HepG2 (cell line): ENCODE measurements at regions not wholly inside any gene's neighbourhood (a gene's known extent, or its start where the extent isn't known, plus 50 kb on each side); places are given as distances from the start of the nearest gene placed in this dataset.

ENCODE experiments used
- ATAC-seq: fragments of 200-7000 bp; cut with Tn5 transposase; 3 replicates; pipeline ENCODE4 v1.9.1; 2020; ENCODE audit warnings: mild to moderate bottlenecking, moderate library complexity
- BruUV-seq: library from RNA; stranded (reverse); fragments of 400-500 nt; replicated peaks from 2 replicates; lab custom pipeline; 2021; lab: Mats Ljungman, UMichigan
- CTCF ChIA-PET: fragments of 300-600 bp; formaldehyde crosslinking; extraction: SDS; loops from one replicate; lab custom pipeline; 2021; ENCODE audit warnings: low total read pairs, inconsistent platforms, low intra/inter-chr PET ratio; lab: Yijun Ruan, JAX
- POLR2A ChIA-PET: fragments of 350-600 bp; sonication (Branson Sonifier 250); formaldehyde crosslinking; loops from one replicate; lab custom pipeline; 2020; ENCODE audit warnings: antibody characterized with exemption, inconsistent platforms; lab: Yijun Ruan, JAX
- DNase-seq: peaks from one replicate; pipeline ENCODE4 v3.0.0-alpha.2; 2015; ENCODE audit warnings: low spot score
- FAIRE-seq: peaks from 3 replicates; lab custom pipeline; 2011; peaks lifted over from hg19 to GRCh38; lab: Jason Lieb, UNC
- H2AFZ ChIP-seq: one replicate; pipeline ENCODE4 v1.6.1; 2011; ENCODE audit warnings: low read length, inconsistent platforms
- H3K27ac ChIP-seq: fragments of 300-600 bp; 3 replicates; pipeline ENCODE4 v1.8.0; 2011; ENCODE audit warnings: mixed run types, mild to moderate bottlenecking, mixed read lengths, low read length, inconsistent platforms; ENCODE audit not compliant: insufficient read depth; ENCODE audit errors: extremely low read length
- H3K27me3 ChIP-seq, 2 experiments: fragments of 200-600 bp in 1 of 2; 2 replicates in 1 of 2; 3 replicates in 1 of 2; pipeline versions ENCODE4 v1.6.0 to v1.8.0; 2011; ENCODE audit warnings: low read length in 2 of 2, mild to moderate bottlenecking in 2 of 2, moderate library complexity in 2 of 2, inconsistent platforms in 1 of 2; ENCODE audit not compliant: insufficient read depth in 2 of 2, control insufficient read depth in 1 of 2
- H3K36me3 ChIP-seq, 2 experiments: fragments of 200-600 bp in 1 of 2; replicated peaks in 1 of 2; 2 replicates in 1 of 2; 3 replicates in 1 of 2; pipeline versions ENCODE4 v1.5.1 to v1.8.0; 2011; ENCODE audit warnings: low read length in 2 of 2, inconsistent platforms in 1 of 2; ENCODE audit not compliant: insufficient read depth in 2 of 2, control insufficient read depth in 1 of 2
- H3K4me1 ChIP-seq: 2 replicates; pipeline ENCODE4 v1.5.1; 2012; ENCODE audit warnings: low read length, inconsistent platforms; ENCODE audit not compliant: insufficient read depth
- H3K4me2 ChIP-seq: 2 replicates; pipeline ENCODE4 v1.6.0; 2011; ENCODE audit warnings: low read depth, low read length, inconsistent platforms
- H3K4me3 ChIP-seq, 3 experiments: fragments of 200-600 bp in 1 of 3; sonication (generic), shearing (Covaris generic) in 1 of 3; replicated peaks in 1 of 3; 2 replicates each; pipeline ENCODE4 v1.5.1; 2011 to 2016; ENCODE audit warnings: low read length in 3 of 3, inconsistent platforms in 2 of 3, low read depth in 2 of 3, mild to moderate bottlenecking in 2 of 3, control low read depth in 1 of 3, mixed read lengths in 1 of 3; ENCODE audit not compliant: insufficient read depth in 1 of 3
- H3K79me2 ChIP-seq: one replicate; pipeline ENCODE4 v1.6.1; 2011; ENCODE audit warnings: low read length, inconsistent platforms; ENCODE audit not compliant: insufficient read depth
- H3K9ac ChIP-seq: 2 replicates; pipeline ENCODE4 v1.6.0; 2011; ENCODE audit warnings: mild to moderate bottlenecking, low read depth, low read length, inconsistent platforms; ENCODE audit not compliant: insufficient read depth
- H3K9me3 ChIP-seq: 2 replicates; pipeline ENCODE4 v1.5.1; 2012; ENCODE audit warnings: mild to moderate bottlenecking, low read length
- H4K20me1 ChIP-seq: 2 replicates; pipeline ENCODE4 v1.6.0; 2011; ENCODE audit warnings: inconsistent platforms, mild to moderate bottlenecking, low read length, moderate library complexity; ENCODE audit not compliant: insufficient read depth
- ARNT2 ChIP-seq: sonication (generic); formaldehyde crosslinking; IDR thresholded peaks from 2 replicates; pipeline ENCODE4 v1.8.0; 2022; ENCODE audit warnings: mild to moderate bottlenecking, low read depth, missing genetic modification reagents, moderate library complexity
- HNRNPK ChIP-seq: fragments of 200-400 bp; formaldehyde crosslinking; IDR thresholded peaks from 2 replicates; pipeline ENCODE4 v1.6.1; 2018; ENCODE audit warnings: low read length, low read depth, moderate library complexity, mild to moderate bottlenecking; ENCODE audit not compliant: poor library complexity, severe bottlenecking
- KLF15 ChIP-seq: sonication (generic); formaldehyde crosslinking; IDR thresholded peaks from 2 replicates; pipeline ENCODE4 v1.8.1; 2023; ENCODE audit warnings: borderline replicate concordance, mild to moderate bottlenecking, inconsistent platforms, missing genetic modification reagents, mixed read lengths
- PRDM15 ChIP-seq: sonication (generic); formaldehyde crosslinking; IDR thresholded peaks from 2 replicates; pipeline ENCODE4 v1.4.0; 2020; ENCODE audit warnings: missing genetic modification reagents
- PTBP1 ChIP-seq: fragments of 200-400 bp; formaldehyde crosslinking; IDR thresholded peaks from 2 replicates; pipeline ENCODE4 v1.6.1; 2018; ENCODE audit warnings: low read length, low read depth; ENCODE audit not compliant: poor library complexity, severe bottlenecking
- ZFP36L2 ChIP-seq: sonication (generic); formaldehyde crosslinking; IDR thresholded peaks from 2 replicates; pipeline ENCODE4 v1.4.0; 2020; ENCODE audit warnings: missing genetic modification reagents
- ZFP62 ChIP-seq: sonication (generic); formaldehyde crosslinking; IDR thresholded peaks from 2 replicates; pipeline ENCODE4 v1.4.0; 2020; ENCODE audit warnings: missing genetic modification reagents
- ZNF646 ChIP-seq: sonication (generic); formaldehyde crosslinking; IDR thresholded peaks from 2 replicates; pipeline ENCODE4 v1.9.0; 2021; ENCODE audit warnings: mild to moderate bottlenecking, missing genetic modification reagents
- ZNF672 ChIP-seq: sonication (generic); formaldehyde crosslinking; IDR thresholded peaks from 2 replicates; pipeline ENCODE4 v1.8.1; 2022; ENCODE audit warnings: missing genetic modification reagents
- ZUFSP ChIP-seq: sonication (generic); formaldehyde crosslinking; IDR thresholded peaks from 2 replicates; pipeline ENCODE4 v1.9.0; 2021; ENCODE audit warnings: missing genetic modification reagents, mild to moderate bottlenecking, borderline replicate concordance
- WGBS: methylation state at CpG from one replicate; pipeline ENCODE4 v1.1.6; 2017; ENCODE audit warnings: low lambda C conversion rate; 5-methylcytosine and 5-hydroxymethylcytosine counted together
- in situ Hi-C: cut with HindIII; loops from 2 replicates; pipeline ENCODE4 v1.10.0; 2017; ENCODE audit warnings: low pct_unique_long_range_greater_than_20kb; ENCODE audit not compliant: extremely low pct_ligation_motif_present
- intact Hi-C: fragments of 100-400 bp; cut with micrococcal nuclease; formaldehyde crosslinking; loops from one replicate; pipeline ENCODE4 v1.10.0; 2022; ENCODE audit not compliant: unreplicated experiment

- TF ChIP-seq KLF15 (no peak), PTBP1 (no peak)
Observed at GRCh38 chrX:143095321-143095720, 69.6 kb downstream of the SPANXN4 start (continued).

- H4K20me1 ChIP-seq, result no peaks in the 10 kb centered on the region
- no peak overlapping the region for H3K27ac ChIP-seq
- H2AFZ ChIP-seq, result no peak overlapping the region
- ATAC-seq, result no peak
- no peaks in the 10 kb centered on the region for H3K36me3 ChIP-seq
- H3K4me1 ChIP-seq, result no peaks in the 10 kb centered on the region
- in situ Hi-C loops (no loop called here), intact Hi-C loops (no loop called here)
- ChIA-PET CTCF (no interaction called here), POLR2A (no interaction called here)
- no peaks in the 10 kb centered on the region for H3K79me2 ChIP-seq
- H3K27me3 ChIP-seq, result no peaks in the 10 kb centered on the region
- no peak for FAIRE-seq
- no peak overlapping the region for H3K4me3 ChIP-seq
- peaks cover 68% of the 10 kb centered on the region for H3K9me3 ChIP-seq
- no peak overlapping the region for H3K9ac ChIP-seq
- no peak overlapping the region for H3K4me2 ChIP-seq
- no TSS peak for BruUV-seq
- no peak for DNase-seq
- WGBS, result 13% methylated on average over 2 of the region's 7 CpGs
- TF ChIP-seq ZUFSP (CRISPR knock-in tag) (no peak), ZFP36L2 (CRISPR knock-in tag) (no peak), ZNF646 (CRISPR knock-in tag) (no peak), ARNT2 (CRISPR knock-in tag) (no peak), HNRNPK (no peak), PRDM15 (no peak), ZFP62 (CRISPR knock-in tag) (no peak), ZNF672 (CRISPR knock-in tag) (no peak)
Observed at GRCh38 chrX:143094417-143095023, 68.8 kb downstream of the SPANXN4 start.
